ENCODE measurements at regions not wholly inside any gene's neighbourhood (a gene's known extent, or its start where the extent isn't known, plus 50 kb on each side); places are given as distances from the start of the nearest gene placed in this dataset.

GRCh38 chr2:6081955-6082624, 389.9 kb downstream of the SOX11 start:
- no peak overlapping the region for H3K4me3 ChIP-seq (ENCODE audit: low read depth, low read length)
- DNase-seq (ENCODE audit: low read depth), result no peak
- no peak for TF ChIP-seq MAX (IDR thresholded peaks at IDR 0.05; ENCODE audit: low read depth, low read length)
- TF ChIP-seq POLR2A (IDR thresholded peaks at IDR 0.05; ENCODE audit: extremely low read depth, insufficient read length), result no peak
- TF ChIP-seq CTCF (IDR thresholded peaks at IDR 0.05; ENCODE audit: low read depth, low read length), result no peak
- TF ChIP-seq MYC (IDR thresholded peaks at IDR 0.05; ENCODE audit: low read depth, low read length), result no peak

- TF ChIP-seq MYC (IDR thresholded peaks at IDR 0.05; ENCODE audit: low read depth, low read length) (no peak), CTCF (IDR thresholded peaks at IDR 0.05; ENCODE audit: low read depth, low read length) (no peak), MAX (IDR thresholded peaks at IDR 0.05; ENCODE audit: low read depth, low read length) (no peak), POLR2A (IDR thresholded peaks at IDR 0.05; ENCODE audit: extremely low read depth, insufficient read length) (no peak)
- no peak overlapping the region for H3K4me3 ChIP-seq (ENCODE audit: low read depth, low read length)
- DNase-seq (ENCODE audit: low read depth), result no peak
Observed at GRCh38 chr2:6082625-6083018, 390.4 kb downstream of the SOX11 start.

GRCh38 chr2:6083136-6083535, 391.0 kb downstream of the SOX11 start:
- no peak for DNase-seq (ENCODE audit: low read depth)
- H3K4me3 ChIP-seq (ENCODE audit: low read depth, low read length), result no peak overlapping the region
- TF ChIP-seq POLR2A (IDR thresholded peaks at IDR 0.05; ENCODE audit: extremely low read depth, insufficient read length) (no peak), MYC (IDR thresholded peaks at IDR 0.05; ENCODE audit: low read depth, low read length) (no peak), MAX (IDR thresholded peaks at IDR 0.05; ENCODE audit: low read depth, low read length) (no peak)

- no peak for TF ChIP-seq MAX (IDR thresholded peaks at IDR 0.05; ENCODE audit: low read depth, low read length)
- TF ChIP-seq CTCF (IDR thresholded peaks at IDR 0.05; ENCODE audit: low read depth, low read length), result no peak
- TF ChIP-seq POLR2A (IDR thresholded peaks at IDR 0.05; ENCODE audit: extremely low read depth, insufficient read length), result no peak
- no peak overlapping the region for H3K4me3 ChIP-seq (ENCODE audit: low read depth, low read length)
Observed at GRCh38 chr2:6089474-6089873, 397.3 kb downstream of the SOX11 start.

GRCh38 chr2:6103372-6103771, 411.2 kb downstream of the SOX11 start:
- H3K4me3 ChIP-seq (ENCODE audit: low read depth, low read length), result no peak overlapping the region
- DNase-seq (ENCODE audit: low read depth), result no peak
- TF ChIP-seq POLR2A (IDR thresholded peaks at IDR 0.05; ENCODE audit: extremely low read depth, insufficient read length) (no peak), CTCF (IDR thresholded peaks at IDR 0.05; ENCODE audit: low read depth, low read length) (no peak), MYC (IDR thresholded peaks at IDR 0.05; ENCODE audit: low read depth, low read length) (no peak), MAX (IDR thresholded peaks at IDR 0.05; ENCODE audit: low read depth, low read length) (no peak)

More at GRCh38 chr2:6089474-6089873, 397.3 kb downstream of the SOX11 start:
- DNase-seq (ENCODE audit: low read depth), result no peak

GRCh38 chr2:6103949-6104348, 411.8 kb downstream of the SOX11 start:
- no peak for TF ChIP-seq MYC (IDR thresholded peaks at IDR 0.05; ENCODE audit: low read depth, low read length)
- TF ChIP-seq CTCF (IDR thresholded peaks at IDR 0.05; ENCODE audit: low read depth, low read length), result peak; percentile 7
- DNase-seq (ENCODE audit: low read depth), result no peak
- H3K4me3 ChIP-seq (ENCODE audit: low read depth, low read length), result no peak overlapping the region
